ENCODE measurements at regions not wholly inside any gene's neighbourhood (a gene's known extent, or its start where the extent isn't known, plus 50 kb on each side); places are given as distances from the start of the nearest gene placed in this dataset.

- TF ChIP-seq, protein P1, sequence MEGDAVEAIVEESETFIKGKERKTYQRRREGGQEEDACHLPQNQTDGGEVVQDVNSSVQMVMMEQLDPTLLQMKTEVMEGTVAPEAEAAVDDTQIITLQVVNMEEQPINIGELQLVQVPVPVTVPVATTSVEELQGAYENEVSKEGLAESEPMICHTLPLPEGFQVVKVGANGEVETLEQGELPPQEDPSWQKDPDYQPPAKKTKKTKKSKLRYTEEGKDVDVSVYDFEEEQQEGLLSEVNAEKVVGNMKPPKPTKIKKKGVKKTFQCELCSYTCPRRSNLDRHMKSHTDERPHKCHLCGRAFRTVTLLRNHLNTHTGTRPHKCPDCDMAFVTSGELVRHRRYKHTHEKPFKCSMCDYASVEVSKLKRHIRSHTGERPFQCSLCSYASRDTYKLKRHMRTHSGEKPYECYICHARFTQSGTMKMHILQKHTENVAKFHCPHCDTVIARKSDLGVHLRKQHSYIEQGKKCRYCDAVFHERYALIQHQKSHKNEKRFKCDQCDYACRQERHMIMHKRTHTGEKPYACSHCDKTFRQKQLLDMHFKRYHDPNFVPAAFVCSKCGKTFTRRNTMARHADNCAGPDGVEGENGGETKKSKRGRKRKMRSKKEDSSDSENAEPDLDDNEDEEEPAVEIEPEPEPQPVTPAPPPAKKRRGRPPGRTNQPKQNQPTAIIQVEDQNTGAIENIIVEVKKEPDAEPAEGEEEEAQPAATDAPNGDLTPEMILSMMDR (IDR thresholded peaks at IDR 0.05): no peak
- no peak for TF ChIP-seq POLR2A (IDR thresholded peaks at IDR 0.05)
These were observed 114.5 kb downstream of the INHBA start for GRCh38 chr7:41588341-41588740.
